ENCODE measurements at regions not wholly inside any gene's neighbourhood (a gene's known extent, or its start where the extent isn't known, plus 50 kb on each side); places are given as distances from the start of the nearest gene placed in this dataset.

GRCh38 chr6:168950858-168951214 lies 302.8 kb downstream of the THBS2 start:
- Histone ChIP-seq H3K4me2 (no peak overlapping the region), H3K79me2 (ENCODE audit: low read depth) (no peaks in the 10 kb centered on the region), H3K9me3 (ENCODE audit: low read depth) (no peaks in the 10 kb centered on the region), H3K4me1 (no peaks in the 10 kb centered on the region), H2AFZ (replicated peaks) (peak overlapping the region; percentile 90), H3K4me3 (no peak overlapping the region), H3K36me3 (no peaks in the 10 kb centered on the region), H3K27ac (no peak overlapping the region), H3K27me3 (no peaks in the 10 kb centered on the region), H4K20me1 (ENCODE audit: low read depth) (no peaks in the 10 kb centered on the region), H3K9ac (no peak overlapping the region), H3F3A (ENCODE audit: low read depth) (no peaks in the 10 kb centered on the region)
- no peak overlapping the region for H3K27ac Mint-ChIP-seq
- no peaks in the 10 kb centered on the region for H3K4me1 Mint-ChIP-seq
- no peaks in the 10 kb centered on the region for H3K9me3 Mint-ChIP-seq
- no peaks in the 10 kb centered on the region for H3K36me3 Mint-ChIP-seq
- TF ChIP-seq EZH2 (IDR thresholded peaks at IDR 0.05) = no peak
- no peak for TF ChIP-seq CTCF (IDR thresholded peaks at IDR 0.05)
- no peak for TF ChIP-seq EZH2phosphoT487 (IDR thresholded peaks at IDR 0.05)
- H3K27me3 Mint-ChIP-seq (ENCODE audit: insufficient read depth, low read depth) = no peaks in the 10 kb centered on the region
- DNase-seq (ENCODE audit: low spot score) = no peak
- H3K4me3 Mint-ChIP-seq = no peak overlapping the region

GRCh38 chr6:168949981-168950857 lies 303.4 kb downstream of the THBS2 start:
- Mint-ChIP-seq H3K36me3 (no peaks in the 10 kb centered on the region), H3K27me3 (ENCODE audit: insufficient read depth, low read depth) (no peaks in the 10 kb centered on the region), H3K4me3 (no peak overlapping the region), H3K27ac (no peak overlapping the region), H3K9me3 (no peaks in the 10 kb centered on the region), H3K4me1 (no peaks in the 10 kb centered on the region)
- H3K4me1 ChIP-seq = no peaks in the 10 kb centered on the region
- H3K9me3 ChIP-seq (ENCODE audit: low read depth) = no peaks in the 10 kb centered on the region
- H3K79me2 ChIP-seq (ENCODE audit: low read depth) = no peaks in the 10 kb centered on the region
- no peaks in the 10 kb centered on the region for H3F3A ChIP-seq (ENCODE audit: low read depth)
- DNase-seq (ENCODE audit: low spot score) = no peak
- no peak overlapping the region for H3K9ac ChIP-seq
- no peak overlapping the region for H3K4me3 ChIP-seq
- H4K20me1 ChIP-seq (ENCODE audit: low read depth) = no peaks in the 10 kb centered on the region
- no peak overlapping the region for H3K27ac ChIP-seq
- H3K4me2 ChIP-seq = no peak overlapping the region
- TF ChIP-seq EZH2 (IDR thresholded peaks at IDR 0.05) = no peak
- TF ChIP-seq CTCF (IDR thresholded peaks at IDR 0.05) = no peak
- TF ChIP-seq EZH2phosphoT487 (IDR thresholded peaks at IDR 0.05) = no peak
- peak overlapping the region; percentile 90 for H2AFZ ChIP-seq (replicated peaks)
- H3K27me3 ChIP-seq = no peaks in the 10 kb centered on the region
- no peaks in the 10 kb centered on the region for H3K36me3 ChIP-seq

- H3K4me2 ChIP-seq = no peak overlapping the region
- no peak overlapping the region for H3K9ac ChIP-seq
- no peaks in the 10 kb centered on the region for H3K4me1 Mint-ChIP-seq
- H3K79me2 ChIP-seq (ENCODE audit: low read depth) = no peaks in the 10 kb centered on the region
- no peak for DNase-seq (ENCODE audit: low spot score)
- H3K27ac ChIP-seq = no peak overlapping the region
- no peaks in the 10 kb centered on the region for H3K9me3 Mint-ChIP-seq
- TF ChIP-seq EZH2phosphoT487 (IDR thresholded peaks at IDR 0.05) = no peak
- no peak for TF ChIP-seq EZH2 (IDR thresholded peaks at IDR 0.05)
- no peak for TF ChIP-seq CTCF (IDR thresholded peaks at IDR 0.05)
- H3K27me3 Mint-ChIP-seq (ENCODE audit: insufficient read depth, low read depth) = no peaks in the 10 kb centered on the region
- no peaks in the 10 kb centered on the region for H3F3A ChIP-seq (ENCODE audit: low read depth)
- H3K36me3 Mint-ChIP-seq = no peaks in the 10 kb centered on the region
- no peaks in the 10 kb centered on the region for H3K27me3 ChIP-seq
- no peaks in the 10 kb centered on the region for H3K9me3 ChIP-seq (ENCODE audit: low read depth)
- H3K4me1 ChIP-seq = no peaks in the 10 kb centered on the region
- no peak overlapping the region for H3K4me3 ChIP-seq
- H3K36me3 ChIP-seq = no peaks in the 10 kb centered on the region
- H4K20me1 ChIP-seq (ENCODE audit: low read depth) = no peaks in the 10 kb centered on the region
- no peak overlapping the region for H3K4me3 Mint-ChIP-seq
- H2AFZ ChIP-seq (replicated peaks) = no peak overlapping the region
- H3K27ac Mint-ChIP-seq = no peak overlapping the region
Observed at GRCh38 chr6:168948990-168949531, 304.6 kb downstream of the THBS2 start.
